ENCODE measurements at regions not wholly inside any gene's neighbourhood (a gene's known extent, or its start where the extent isn't known, plus 50 kb on each side); places are given as distances from the start of the nearest gene placed in this dataset.
"Not testable (repeated sequence)": the region's sequence is repeated elsewhere in the genome, so short reads cannot be mapped to it uniquely, and the experiment has no call there.

GRCh38 chr1:46878173-46878782 is 63.0 kb downstream of the CYP4A11 start:
- peak; percentile 22 to 24 for DNase-seq

GRCh38 chr1:46876093-46876492 is 65.2 kb downstream of the CYP4A11 start:
- not testable (repeated sequence) for DNase-seq
